ENCODE measurements at regions not wholly inside any gene's neighbourhood (a gene's known extent, or its start where the extent isn't known, plus 50 kb on each side); places are given as distances from the start of the nearest gene placed in this dataset.

DNA sequence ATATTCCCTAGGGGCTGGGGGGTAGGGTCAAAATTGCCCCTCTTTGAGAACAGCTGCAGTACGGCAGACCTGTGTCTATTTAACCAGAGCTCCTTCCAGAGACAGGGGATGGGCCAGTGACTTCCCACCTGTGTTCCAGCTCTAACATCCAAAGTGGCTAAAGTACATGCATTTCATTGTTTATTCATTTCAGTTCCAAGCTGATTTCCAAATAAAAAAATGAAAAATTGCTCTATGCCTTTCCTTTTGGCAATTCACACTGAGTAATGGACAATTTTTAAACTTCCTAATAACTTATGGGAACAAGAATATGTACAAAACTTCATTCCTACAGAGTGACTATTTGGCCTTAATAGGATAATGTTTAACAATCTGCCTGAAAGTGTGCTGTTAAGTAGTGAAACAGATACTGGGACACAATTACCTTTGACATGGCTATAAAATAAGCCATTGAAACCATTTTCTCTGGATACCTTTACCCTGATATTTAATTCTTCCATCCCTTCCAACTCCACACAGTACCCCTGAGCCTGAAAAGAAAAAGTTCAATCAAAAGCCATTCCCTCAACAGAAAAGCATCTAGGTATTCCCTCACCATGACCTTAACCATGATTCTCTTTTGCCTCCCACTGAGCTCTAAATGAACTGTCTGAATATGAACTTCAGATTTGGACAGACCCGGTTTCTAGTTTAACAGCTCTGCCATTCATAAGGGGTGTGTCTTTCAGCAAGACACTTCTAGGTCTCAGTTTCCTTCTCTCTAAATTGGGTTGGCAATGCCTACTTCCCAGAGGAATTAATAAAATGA, 73.1 kb downstream of the RDH14 start:
- no TSS peak for BruUV-seq (replicated peaks)
- ChIA-PET CTCF (interaction anchor here (1.8 kb wide), 1 partner anchor 11 kb away, joined by 7 read pairs; no protein-coding TSS in a partner anchor), POLR2A (no interaction called here)
- intact Hi-C loops (cut with micrococcal nuclease) (no loop called here), dilution Hi-C loops (cut with MboI; ENCODE audit: extremely low pct_ligation_motif_present, low sequenced_read_pairs) (no loop called here)
- no peak overlapping the region for H3K4me2 ChIP-seq (ENCODE audit: insufficient read depth, low read length)
- TF ChIP-seq FOS (IDR thresholded peaks at IDR 0.05; ENCODE audit: borderline replicate concordance, insufficient read depth, low read length) (no peak), POLR2AphosphoS5 (IDR thresholded peaks at IDR 0.05; ENCODE audit: insufficient read depth, low read depth, low read length) (no peak), GATA2 (IDR thresholded peaks at IDR 0.05; ENCODE audit: insufficient read depth, insufficient read length, low read depth, low read length) (no peak), JUN (IDR thresholded peaks at IDR 0.05; ENCODE audit: borderline replicate concordance, insufficient read depth, insufficient read length, low read depth) (no peak), EZH2 (IDR thresholded peaks at IDR 0.05; ENCODE audit: borderline replicate concordance, low read depth, low read length, severe bottlenecking) (no peak)
- H3K4me1 ChIP-seq (ENCODE audit: control insufficient read depth, extremely low read depth, insufficient read depth, low read length), result no peaks in the 10 kb centered on the region
- no peaks in the 10 kb centered on the region for H3K9me3 ChIP-seq (replicated peaks; ENCODE audit: control insufficient read depth, insufficient read depth, low read length)
- H3K9ac ChIP-seq (replicated peaks; ENCODE audit: extremely low read depth, insufficient read depth, low read length), result no peak overlapping the region
- H3K9me1 ChIP-seq (replicated peaks; ENCODE audit: control insufficient read depth, extremely low read depth, insufficient read depth, low read length), result no peaks in the 10 kb centered on the region
- no peaks in the 10 kb centered on the region for H4K20me1 ChIP-seq (replicated peaks; ENCODE audit: control insufficient read depth, extremely low read depth, insufficient read depth, low read length)
- H3K4me3 ChIP-seq (replicated peaks in 1 of 3; ENCODE audit: insufficient read depth in 1 of 3, low read depth in 1 of 3, low read length in 3 of 3), result no peak overlapping the region
- no peak for FAIRE-seq
- no peaks in the 10 kb centered on the region for H3K36me3 ChIP-seq (ENCODE audit: control insufficient read depth in 2 of 2, extremely low read depth in 1 of 2, insufficient read depth in 2 of 2, low read length in 2 of 2)
- no peaks in the 10 kb centered on the region for H3K79me2 ChIP-seq (ENCODE audit: control insufficient read depth, insufficient read depth, low read length)
- no peaks in the 10 kb centered on the region for H3K27me3 ChIP-seq (ENCODE audit: control insufficient read depth in 2 of 2, insufficient read depth in 2 of 2, low read length in 2 of 2)
- H3K27ac ChIP-seq (ENCODE audit: insufficient read depth, low read depth, low read length), result no peak overlapping the region
- no peak overlapping the region for H2AFZ ChIP-seq (ENCODE audit: low read depth, low read length)
- no peak for DNase-seq (ENCODE audit: low read depth, low spot score)

DNA sequence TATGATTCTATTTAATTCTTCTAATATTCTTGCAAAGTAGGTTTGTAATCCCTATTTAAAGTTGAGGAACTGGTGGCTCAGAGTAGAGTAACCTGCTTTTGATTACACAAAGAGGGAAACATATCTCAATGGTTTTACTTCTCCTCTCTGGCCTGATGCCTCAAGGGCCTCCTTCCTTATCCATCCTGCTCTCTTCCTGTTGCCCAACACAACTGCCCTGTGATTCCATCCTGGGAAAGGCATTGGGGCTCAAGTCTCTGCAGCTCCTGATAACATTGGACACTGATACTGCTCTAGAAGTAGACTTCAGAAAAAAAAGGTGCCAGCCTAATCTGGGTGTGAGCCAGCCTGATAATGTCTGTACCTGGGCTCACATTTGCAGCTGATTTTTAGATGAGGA, 75.8 kb downstream of the RDH14 start:
- Histone ChIP-seq H3K79me2 (ENCODE audit: control insufficient read depth, insufficient read depth, low read length) (no peaks in the 10 kb centered on the region), H3K27ac (ENCODE audit: insufficient read depth, low read depth, low read length) (no peak overlapping the region), H3K27me3 (ENCODE audit: control insufficient read depth in 2 of 2, insufficient read depth in 2 of 2, low read length in 2 of 2) (no peaks in the 10 kb centered on the region), H3K36me3 (ENCODE audit: control insufficient read depth in 2 of 2, extremely low read depth in 1 of 2, insufficient read depth in 2 of 2, low read length in 2 of 2) (peaks cover 0 to 3% of the 10 kb centered on the region in 2 experiments), H4K20me1 (replicated peaks; ENCODE audit: control insufficient read depth, extremely low read depth, insufficient read depth, low read length) (no peaks in the 10 kb centered on the region), H3K4me1 (ENCODE audit: control insufficient read depth, extremely low read depth, insufficient read depth, low read length) (no peaks in the 10 kb centered on the region), H3K9me3 (replicated peaks; ENCODE audit: control insufficient read depth, insufficient read depth, low read length) (no peaks in the 10 kb centered on the region), H3K9ac (replicated peaks; ENCODE audit: extremely low read depth, insufficient read depth, low read length) (no peak overlapping the region), H3K4me2 (ENCODE audit: insufficient read depth, low read length) (no peak overlapping the region), H3K9me1 (replicated peaks; ENCODE audit: control insufficient read depth, extremely low read depth, insufficient read depth, low read length) (no peaks in the 10 kb centered on the region), H2AFZ (ENCODE audit: low read depth, low read length) (no peak overlapping the region), H3K4me3 (replicated peaks in 1 of 3; ENCODE audit: insufficient read depth in 1 of 3, low read depth in 1 of 3, low read length in 3 of 3) (no peak overlapping the region)
- dilution Hi-C loops (cut with MboI; ENCODE audit: extremely low pct_ligation_motif_present, low sequenced_read_pairs) (no loop called here), intact Hi-C loops (cut with micrococcal nuclease) (no loop called here)
- no TSS peak for BruUV-seq (replicated peaks)
- FAIRE-seq (no peak), DNase-seq (ENCODE audit: low read depth, low spot score) (no peak)
- TF ChIP-seq, protein P1, sequence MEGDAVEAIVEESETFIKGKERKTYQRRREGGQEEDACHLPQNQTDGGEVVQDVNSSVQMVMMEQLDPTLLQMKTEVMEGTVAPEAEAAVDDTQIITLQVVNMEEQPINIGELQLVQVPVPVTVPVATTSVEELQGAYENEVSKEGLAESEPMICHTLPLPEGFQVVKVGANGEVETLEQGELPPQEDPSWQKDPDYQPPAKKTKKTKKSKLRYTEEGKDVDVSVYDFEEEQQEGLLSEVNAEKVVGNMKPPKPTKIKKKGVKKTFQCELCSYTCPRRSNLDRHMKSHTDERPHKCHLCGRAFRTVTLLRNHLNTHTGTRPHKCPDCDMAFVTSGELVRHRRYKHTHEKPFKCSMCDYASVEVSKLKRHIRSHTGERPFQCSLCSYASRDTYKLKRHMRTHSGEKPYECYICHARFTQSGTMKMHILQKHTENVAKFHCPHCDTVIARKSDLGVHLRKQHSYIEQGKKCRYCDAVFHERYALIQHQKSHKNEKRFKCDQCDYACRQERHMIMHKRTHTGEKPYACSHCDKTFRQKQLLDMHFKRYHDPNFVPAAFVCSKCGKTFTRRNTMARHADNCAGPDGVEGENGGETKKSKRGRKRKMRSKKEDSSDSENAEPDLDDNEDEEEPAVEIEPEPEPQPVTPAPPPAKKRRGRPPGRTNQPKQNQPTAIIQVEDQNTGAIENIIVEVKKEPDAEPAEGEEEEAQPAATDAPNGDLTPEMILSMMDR (IDR thresholded peaks at IDR 0.05; ENCODE audit: extremely low read depth in 1 of 2, insufficient read depth in 1 of 2, low read depth in 1 of 2, low read length in 2 of 2), result no peak
- TF ChIP-seq FOS (IDR thresholded peaks at IDR 0.05; ENCODE audit: borderline replicate concordance, insufficient read depth, low read length), result no peak
- POLR2A ChIA-PET, result no interaction called here
- CTCF ChIA-PET, result no interaction called here

Measured in endothelial cell of umbilical vein (primary cell).